K562 (cell line): ENCODE measurements at regions not wholly inside any gene's neighbourhood (a gene's known extent, or its start where the extent isn't known, plus 50 kb on each side); places are given as distances from the start of the nearest gene placed in this dataset.

Experiments
- CCNT2 ChIP-seq: IDR thresholded peaks from 2 replicates; pipeline ENCODE4 v1.6.1; 2011; ENCODE audit warnings: borderline replicate concordance, low read depth, mild to moderate bottlenecking, moderate library complexity, mixed read lengths, low read length; ENCODE audit not compliant: insufficient read length; ENCODE audit errors: extremely low read depth
- ESRRA ChIP-seq: fragments of 450-650 bp; IDR thresholded peaks from 2 replicates; pipeline ENCODE4 v1.6.1; 2014; ENCODE audit warnings: low read depth, mild to moderate bottlenecking, moderate library complexity, borderline replicate concordance
- SLC30A9 ChIP-seq: fragments of 250-450 bp; sonication (Bioruptor Pico); IDR thresholded peaks from 2 replicates; pipeline ENCODE4 v1.8.0; 2022; ENCODE audit warnings: mild to moderate bottlenecking, moderate library complexity
- ZNF12 ChIP-seq: sonication (generic); formaldehyde crosslinking; IDR thresholded peaks from 2 replicates; pipeline ENCODE4 v1.4.0; 2020; ENCODE audit warnings: mild to moderate bottlenecking, missing genetic modification reagents
- ZNF395 ChIP-seq: fragments of 200-800 bp; sonication (Bioruptor generic); IDR thresholded peaks from 2 replicates; pipeline ENCODE4 v1.6.1; 2017; ENCODE audit warnings: missing genetic modification characterization, missing compliant biosample characterization
- ZNF76 ChIP-seq: fragments of 250-450 bp; sonication (Bioruptor Pico); IDR thresholded peaks from 2 replicates; pipeline ENCODE4 v1.4.0; 2020; ENCODE audit warnings: mild to moderate bottlenecking, moderate library complexity, borderline replicate concordance
- ZNF764 ChIP-seq: fragments of 250-450 bp; sonication (Bioruptor Pico); IDR thresholded peaks from 2 replicates; pipeline ENCODE4 v1.4.0; 2020; ENCODE audit warnings: low read depth, mild to moderate bottlenecking, moderate library complexity
- TF ChIP-seq, protein P1 (sequence below): fragments of 250-450 bp; sonication (Bioruptor Pico); IDR thresholded peaks from 2 replicates; pipeline ENCODE4 v1.5.0; 2020; ENCODE audit warnings: mild to moderate bottlenecking, borderline replicate concordance

DNA sequence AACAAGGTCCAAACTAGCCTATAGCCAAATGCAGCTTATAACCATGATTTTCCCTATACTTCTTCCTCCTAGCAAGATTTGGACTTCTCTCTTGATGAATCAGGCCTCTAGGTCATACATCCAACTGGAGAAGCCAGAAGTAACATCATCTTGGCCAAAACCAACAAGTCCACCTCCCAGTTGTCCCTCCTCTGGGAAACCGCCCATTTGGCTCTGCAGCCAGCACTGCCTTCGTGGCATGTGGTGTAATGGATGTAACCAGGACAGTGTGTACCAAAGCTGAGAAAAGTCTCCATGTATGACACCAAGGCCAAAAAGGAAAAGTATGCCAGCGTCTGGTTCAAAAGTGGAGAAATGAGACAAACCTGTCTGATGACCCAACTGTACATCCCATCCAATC lies 59.3 kb upstream of the VASH1 start (continued):
- TF ChIP-seq ESRRA: no peak
- TF ChIP-seq ZNF76 (CRISPR knock-in tag): no peak
- no peak for TF ChIP-seq ZNF12
- TF ChIP-seq ZNF395: no peak
- TF ChIP-seq, protein P1, sequence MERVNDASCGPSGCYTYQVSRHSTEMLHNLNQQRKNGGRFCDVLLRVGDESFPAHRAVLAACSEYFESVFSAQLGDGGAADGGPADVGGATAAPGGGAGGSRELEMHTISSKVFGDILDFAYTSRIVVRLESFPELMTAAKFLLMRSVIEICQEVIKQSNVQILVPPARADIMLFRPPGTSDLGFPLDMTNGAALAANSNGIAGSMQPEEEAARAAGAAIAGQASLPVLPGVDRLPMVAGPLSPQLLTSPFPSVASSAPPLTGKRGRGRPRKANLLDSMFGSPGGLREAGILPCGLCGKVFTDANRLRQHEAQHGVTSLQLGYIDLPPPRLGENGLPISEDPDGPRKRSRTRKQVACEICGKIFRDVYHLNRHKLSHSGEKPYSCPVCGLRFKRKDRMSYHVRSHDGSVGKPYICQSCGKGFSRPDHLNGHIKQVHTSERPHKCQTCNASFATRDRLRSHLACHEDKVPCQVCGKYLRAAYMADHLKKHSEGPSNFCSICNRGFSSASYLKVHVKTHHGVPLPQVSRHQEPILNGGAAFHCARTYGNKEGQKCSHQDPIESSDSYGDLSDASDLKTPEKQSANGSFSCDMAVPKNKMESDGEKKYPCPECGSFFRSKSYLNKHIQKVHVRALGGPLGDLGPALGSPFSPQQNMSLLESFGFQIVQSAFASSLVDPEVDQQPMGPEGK (CRISPR knock-in tag): no peak
- no peak for TF ChIP-seq SLC30A9 (CRISPR knock-in tag)
- TF ChIP-seq CCNT2: no peak
- no peak for TF ChIP-seq ZNF764 (CRISPR knock-in tag)
